ENCODE measurements at regions not wholly inside any gene's neighbourhood (a gene's known extent, or its start where the extent isn't known, plus 50 kb on each side); places are given as distances from the start of the nearest gene placed in this dataset.

GRCh38 chr7:9842301-9842700 lies 1131.4 kb upstream of the PHF14 start:
- no peak for TF ChIP-seq YY1 (IDR thresholded peaks at IDR 0.05; ENCODE audit: low read depth)
- TF ChIP-seq TCF12 (IDR thresholded peaks at IDR 0.05; ENCODE audit: low read depth): no peak
- TF ChIP-seq TAF1 (IDR thresholded peaks at IDR 0.05; ENCODE audit: low read depth): no peak
- TF ChIP-seq RAD21 (IDR thresholded peaks at IDR 0.05; ENCODE audit: low read depth): no peak

Data from Ishikawa (cell line).